LNCaP clone FGC (cell line): ENCODE measurements at regions not wholly inside any gene's neighbourhood (a gene's known extent, or its start where the extent isn't known, plus 50 kb on each side); places are given as distances from the start of the nearest gene placed in this dataset.

Experiments used
- DNase-seq: peaks from one replicate; pipeline ENCODE4 v3.0.0-alpha.2; 2011; ENCODE audit warnings: low read depth
- H3K4me3 ChIP-seq: 2 replicates; pipeline ENCODE4 v1.5.1; 2011; ENCODE audit warnings: mild to moderate bottlenecking, low read depth, low read length, control low read depth
- TF ChIP-seq, protein P1 (sequence below): IDR thresholded peaks from 2 replicates; pipeline ENCODE4 v1.5.1; 2012; ENCODE audit warnings: mild to moderate bottlenecking; ENCODE audit not compliant: control insufficient read depth, insufficient read depth; ENCODE audit errors: extremely low read depth

DNA sequence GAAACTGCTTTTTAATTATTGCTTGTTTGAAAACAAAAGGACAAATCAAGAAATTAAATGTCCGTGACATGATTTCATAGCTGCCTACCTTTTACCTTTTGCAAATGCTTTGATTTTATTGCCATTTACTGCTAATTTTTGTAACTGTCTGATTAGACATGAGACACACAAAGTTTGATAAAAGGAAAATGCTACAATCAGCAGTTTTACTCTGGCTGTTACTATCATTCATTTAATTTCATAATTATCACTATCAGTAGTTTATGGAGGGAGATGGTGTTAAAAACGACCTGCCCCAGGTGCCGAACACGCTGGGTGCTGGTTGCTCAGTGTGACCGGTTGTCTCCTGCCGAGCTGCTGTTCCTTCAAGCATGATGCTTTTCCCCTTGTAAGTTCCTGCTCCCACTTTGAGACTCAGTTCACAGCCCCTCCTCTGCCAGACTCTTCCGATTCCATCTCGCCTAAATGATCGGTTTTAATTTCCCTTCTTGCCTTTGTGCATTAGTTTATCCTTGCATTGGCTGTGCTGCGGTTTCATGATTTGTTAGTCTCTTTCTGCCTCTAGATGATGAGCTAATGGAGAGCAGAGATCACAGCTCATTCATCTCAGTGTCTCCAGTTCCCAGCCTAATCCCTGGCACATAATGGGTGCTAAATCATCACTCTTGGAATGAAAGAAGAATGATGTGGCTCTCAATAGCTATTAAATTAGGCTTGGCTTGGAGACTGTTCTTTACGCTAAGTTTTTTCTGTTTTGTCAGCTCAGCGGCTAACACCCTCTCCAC, 110.6 kb downstream of the PFKFB3 start:
- DNase-seq = no peak
- H3K4me3 ChIP-seq = no peak overlapping the region
- TF ChIP-seq, protein P1, sequence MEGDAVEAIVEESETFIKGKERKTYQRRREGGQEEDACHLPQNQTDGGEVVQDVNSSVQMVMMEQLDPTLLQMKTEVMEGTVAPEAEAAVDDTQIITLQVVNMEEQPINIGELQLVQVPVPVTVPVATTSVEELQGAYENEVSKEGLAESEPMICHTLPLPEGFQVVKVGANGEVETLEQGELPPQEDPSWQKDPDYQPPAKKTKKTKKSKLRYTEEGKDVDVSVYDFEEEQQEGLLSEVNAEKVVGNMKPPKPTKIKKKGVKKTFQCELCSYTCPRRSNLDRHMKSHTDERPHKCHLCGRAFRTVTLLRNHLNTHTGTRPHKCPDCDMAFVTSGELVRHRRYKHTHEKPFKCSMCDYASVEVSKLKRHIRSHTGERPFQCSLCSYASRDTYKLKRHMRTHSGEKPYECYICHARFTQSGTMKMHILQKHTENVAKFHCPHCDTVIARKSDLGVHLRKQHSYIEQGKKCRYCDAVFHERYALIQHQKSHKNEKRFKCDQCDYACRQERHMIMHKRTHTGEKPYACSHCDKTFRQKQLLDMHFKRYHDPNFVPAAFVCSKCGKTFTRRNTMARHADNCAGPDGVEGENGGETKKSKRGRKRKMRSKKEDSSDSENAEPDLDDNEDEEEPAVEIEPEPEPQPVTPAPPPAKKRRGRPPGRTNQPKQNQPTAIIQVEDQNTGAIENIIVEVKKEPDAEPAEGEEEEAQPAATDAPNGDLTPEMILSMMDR = no peak

DNA sequence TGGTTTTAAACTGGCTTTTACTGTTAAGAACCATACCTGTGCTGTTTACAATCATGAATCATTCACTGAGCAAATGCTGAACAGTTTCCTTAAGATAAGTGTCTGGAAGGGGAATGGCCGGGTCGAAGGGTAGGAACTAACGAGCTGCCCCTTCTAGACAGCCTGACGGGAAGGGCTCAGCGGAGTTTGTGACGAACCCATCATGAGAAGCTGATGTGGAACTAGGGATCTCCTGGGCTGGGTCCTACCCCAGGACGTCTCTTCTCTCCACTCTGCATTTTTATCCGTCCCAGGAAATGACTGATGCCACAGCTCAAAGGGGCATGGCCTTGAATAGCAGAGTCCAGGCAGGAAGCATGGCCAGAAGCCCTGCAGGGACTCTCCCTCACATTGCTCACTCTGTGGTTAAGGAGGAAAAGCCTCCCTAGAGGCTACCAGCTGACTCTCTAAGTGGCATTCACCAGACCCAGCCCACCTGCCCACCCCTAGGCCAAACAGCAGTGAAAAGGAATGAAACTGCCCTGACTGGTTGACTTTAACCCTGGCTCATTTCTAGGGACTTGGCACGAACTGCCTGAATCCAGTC, 112.0 kb downstream of the PFKFB3 start:
- TF ChIP-seq, protein P1 = no peak
- DNase-seq = no peak
- no peak overlapping the region for H3K4me3 ChIP-seq

DNA sequence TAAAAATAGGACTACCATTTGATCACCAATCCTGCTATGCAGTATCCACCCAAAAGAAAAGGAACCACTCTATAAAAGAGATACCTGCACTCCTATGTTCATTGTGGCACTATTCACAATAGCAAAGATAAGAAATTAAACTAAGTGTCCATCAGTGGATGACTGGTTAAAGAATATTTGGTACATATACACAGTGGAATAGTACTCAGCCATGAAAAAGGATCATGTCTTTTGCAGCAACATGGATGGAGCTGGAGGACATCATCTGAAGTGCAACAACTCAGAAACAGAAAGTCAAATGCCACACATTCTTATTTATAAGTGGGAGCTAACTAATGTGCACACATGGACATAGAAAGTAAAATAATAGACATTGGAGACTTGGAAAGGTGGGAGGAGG, 116.4 kb downstream of the PFKFB3 start:
- H3K4me3 ChIP-seq = no peak overlapping the region
- TF ChIP-seq, protein P1 = no peak

DNA sequence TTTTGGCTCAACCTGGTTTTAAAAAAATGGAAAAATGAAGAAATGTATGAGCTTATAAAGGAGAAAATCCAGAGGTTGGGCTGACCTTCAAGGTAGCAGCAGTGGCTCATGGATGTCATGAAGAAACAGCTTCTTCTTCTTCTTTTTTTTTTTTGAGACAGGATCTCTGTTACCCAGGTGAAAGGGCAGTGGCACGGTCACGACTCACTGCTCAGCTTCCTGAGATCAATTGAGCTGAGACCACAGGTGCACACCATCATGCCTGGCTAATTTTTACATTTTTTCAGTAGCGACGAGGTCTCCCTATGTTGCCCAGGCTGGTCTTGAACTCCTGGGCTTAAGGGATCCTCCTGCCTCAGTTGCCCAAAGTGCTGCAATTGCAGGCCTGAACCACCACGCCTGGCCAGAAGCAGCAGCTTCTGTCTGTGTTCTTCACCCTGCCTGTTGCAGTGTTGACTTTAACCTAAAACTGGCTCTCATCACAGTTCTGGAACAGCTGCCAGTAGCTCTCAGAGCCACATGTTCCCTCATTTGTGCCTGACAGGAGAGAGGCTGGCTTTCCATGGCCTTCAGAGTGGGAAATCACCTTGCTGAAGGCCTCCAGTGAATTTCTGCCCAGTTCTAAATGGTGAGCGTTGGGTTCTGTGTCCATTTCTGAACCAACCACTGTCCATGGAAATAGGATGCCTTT, 117.7 kb downstream of the PFKFB3 start:
- H3K4me3 ChIP-seq = no peak overlapping the region
- DNase-seq = no peak
- TF ChIP-seq, protein P1 = no peak

More for the DNA sequence above, 116.4 kb downstream of the PFKFB3 start:
- no peak for DNase-seq

DNA sequence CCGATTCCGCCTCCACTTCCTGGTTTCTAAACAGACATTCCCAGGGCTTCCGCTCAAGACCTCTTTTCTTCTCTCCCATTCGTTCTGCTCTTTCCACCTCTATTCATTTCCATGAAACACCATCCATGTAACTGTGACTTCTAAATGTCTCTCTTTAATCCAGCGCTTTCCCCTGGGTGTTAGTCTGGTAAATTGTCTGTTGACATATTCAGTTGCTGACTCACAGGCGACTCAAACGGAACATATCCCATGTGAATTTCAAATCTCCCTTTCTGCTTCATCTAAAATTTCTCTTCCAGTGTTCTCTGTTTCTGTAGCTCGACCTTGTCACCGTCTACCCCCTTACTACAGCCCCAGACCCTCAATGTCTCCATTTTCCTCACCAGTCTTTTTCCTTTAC, 119.1 kb downstream of the PFKFB3 start:
- no peak for DNase-seq
- no peak overlapping the region for H3K4me3 ChIP-seq
- TF ChIP-seq, protein P1 = no peak

DNA sequence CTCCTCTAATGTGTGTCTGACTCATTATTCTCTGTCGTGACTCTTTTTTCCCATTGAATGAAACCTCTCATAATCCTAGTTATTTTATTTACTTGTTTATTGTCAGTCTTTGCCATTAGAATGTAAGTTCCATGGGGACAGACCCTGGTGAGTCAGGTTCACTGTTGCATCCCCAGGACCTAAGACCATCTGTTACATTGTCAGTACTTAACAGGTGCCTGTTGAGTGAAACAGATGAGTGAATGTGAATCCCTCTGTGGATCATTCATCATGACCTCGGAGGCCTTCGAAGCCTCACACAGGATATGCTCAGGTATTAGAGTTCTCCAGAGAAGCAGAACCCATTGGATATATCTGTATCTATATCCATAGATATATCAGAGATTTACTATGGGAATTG, 120.1 kb downstream of the PFKFB3 start:
- DNase-seq = no peak
- H3K4me3 ChIP-seq = no peak overlapping the region
- TF ChIP-seq, protein P1 = no peak
